ENCODE measurements at regions not wholly inside any gene's neighbourhood (a gene's known extent, or its start where the extent isn't known, plus 50 kb on each side); places are given as distances from the start of the nearest gene placed in this dataset.

GRCh38 chr6:74756923-74757322 lies 448.9 kb downstream of the COL12A1 start:
- TF ChIP-seq POLR2AphosphoS5 (IDR thresholded peaks at IDR 0.05; ENCODE audit: low read depth, low read length) (no peak), TAF1 (IDR thresholded peaks at IDR 0.05; ENCODE audit: borderline replicate concordance, insufficient read depth, low read length) (no peak)

Data from PFSK-1 (cell line).